Breast epithelium (tissue), 3 donors: ENCODE measurements at regions not wholly inside any gene's neighbourhood (a gene's known extent, or its start where the extent isn't known, plus 50 kb on each side); places are given as distances from the start of the nearest gene placed in this dataset.

Source experiments
- POLR2A ChIP-seq: fragments of 450-650 bp; IDR thresholded peaks from one replicate; pipeline ENCODE4 v1.6.1; 2016; ENCODE audit warnings: antibody characterized with exemption, mild to moderate bottlenecking, moderate library complexity
- POLR2AphosphoS5 ChIP-seq, 3 donors: sonication (generic); formaldehyde crosslinking; IDR thresholded peaks; one replicate each; pipeline ENCODE4 v1.6.1; 2017; ENCODE audit warnings: antibody characterized with exemption in 3 of 3
- TF ChIP-seq, protein P1 (sequence below), 3 donors: fragments of 450-650 bp; IDR thresholded peaks; one replicate each; pipeline ENCODE4 v1.5.1; 2016 to 2017; ENCODE audit warnings: antibody characterized with exemption in 3 of 3, mild to moderate bottlenecking in 3 of 3, moderate library complexity in 3 of 3

DNA sequence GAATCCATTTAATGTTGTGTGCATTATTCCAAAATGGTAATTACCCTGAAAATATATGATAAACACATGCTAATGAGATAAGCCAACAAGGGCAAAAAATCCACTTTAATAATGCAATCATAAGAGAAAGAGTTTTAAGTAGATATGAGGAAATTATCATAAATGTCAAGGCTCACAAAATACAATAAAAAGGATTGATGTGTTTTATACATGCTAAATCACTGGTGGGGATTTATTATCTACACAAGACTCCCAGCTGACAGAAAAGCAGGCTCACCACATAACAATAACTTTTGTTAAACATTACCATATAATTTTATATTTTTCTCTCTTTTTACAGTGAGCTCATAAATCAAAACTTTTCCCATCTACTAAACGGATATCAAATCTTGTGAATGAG is 306.2 kb upstream of the GRAMD2B start:
- TF ChIP-seq, protein P1, sequence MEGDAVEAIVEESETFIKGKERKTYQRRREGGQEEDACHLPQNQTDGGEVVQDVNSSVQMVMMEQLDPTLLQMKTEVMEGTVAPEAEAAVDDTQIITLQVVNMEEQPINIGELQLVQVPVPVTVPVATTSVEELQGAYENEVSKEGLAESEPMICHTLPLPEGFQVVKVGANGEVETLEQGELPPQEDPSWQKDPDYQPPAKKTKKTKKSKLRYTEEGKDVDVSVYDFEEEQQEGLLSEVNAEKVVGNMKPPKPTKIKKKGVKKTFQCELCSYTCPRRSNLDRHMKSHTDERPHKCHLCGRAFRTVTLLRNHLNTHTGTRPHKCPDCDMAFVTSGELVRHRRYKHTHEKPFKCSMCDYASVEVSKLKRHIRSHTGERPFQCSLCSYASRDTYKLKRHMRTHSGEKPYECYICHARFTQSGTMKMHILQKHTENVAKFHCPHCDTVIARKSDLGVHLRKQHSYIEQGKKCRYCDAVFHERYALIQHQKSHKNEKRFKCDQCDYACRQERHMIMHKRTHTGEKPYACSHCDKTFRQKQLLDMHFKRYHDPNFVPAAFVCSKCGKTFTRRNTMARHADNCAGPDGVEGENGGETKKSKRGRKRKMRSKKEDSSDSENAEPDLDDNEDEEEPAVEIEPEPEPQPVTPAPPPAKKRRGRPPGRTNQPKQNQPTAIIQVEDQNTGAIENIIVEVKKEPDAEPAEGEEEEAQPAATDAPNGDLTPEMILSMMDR (IDR thresholded peaks at IDR 0.05), result no peak
- TF ChIP-seq POLR2AphosphoS5 (IDR thresholded peaks at IDR 0.05) (no peak), POLR2A (no peak)
